ENCODE measurements at regions not wholly inside any gene's neighbourhood (a gene's known extent, or its start where the extent isn't known, plus 50 kb on each side); places are given as distances from the start of the nearest gene placed in this dataset.

DNA sequence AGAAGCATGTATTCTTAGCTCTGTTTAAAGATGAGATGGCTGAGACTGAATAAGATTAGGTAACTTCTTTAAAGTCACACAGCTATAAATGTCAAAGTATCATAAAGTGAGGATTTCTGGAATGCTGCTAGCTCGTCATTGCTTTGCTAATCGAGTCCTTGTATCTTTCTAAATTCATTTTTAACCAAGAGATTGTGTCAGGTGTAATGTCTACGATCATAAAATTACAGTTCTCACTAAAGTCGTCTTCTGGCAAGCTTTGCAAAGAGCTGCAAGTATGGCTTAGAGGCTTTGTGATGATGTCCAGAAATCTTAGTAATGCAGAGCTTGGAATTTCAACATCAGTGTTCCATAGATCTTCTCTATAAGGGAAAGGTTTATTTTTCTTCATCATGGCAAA is 569.8 kb downstream of the LMO4 start:
- TF ChIP-seq, protein P1, sequence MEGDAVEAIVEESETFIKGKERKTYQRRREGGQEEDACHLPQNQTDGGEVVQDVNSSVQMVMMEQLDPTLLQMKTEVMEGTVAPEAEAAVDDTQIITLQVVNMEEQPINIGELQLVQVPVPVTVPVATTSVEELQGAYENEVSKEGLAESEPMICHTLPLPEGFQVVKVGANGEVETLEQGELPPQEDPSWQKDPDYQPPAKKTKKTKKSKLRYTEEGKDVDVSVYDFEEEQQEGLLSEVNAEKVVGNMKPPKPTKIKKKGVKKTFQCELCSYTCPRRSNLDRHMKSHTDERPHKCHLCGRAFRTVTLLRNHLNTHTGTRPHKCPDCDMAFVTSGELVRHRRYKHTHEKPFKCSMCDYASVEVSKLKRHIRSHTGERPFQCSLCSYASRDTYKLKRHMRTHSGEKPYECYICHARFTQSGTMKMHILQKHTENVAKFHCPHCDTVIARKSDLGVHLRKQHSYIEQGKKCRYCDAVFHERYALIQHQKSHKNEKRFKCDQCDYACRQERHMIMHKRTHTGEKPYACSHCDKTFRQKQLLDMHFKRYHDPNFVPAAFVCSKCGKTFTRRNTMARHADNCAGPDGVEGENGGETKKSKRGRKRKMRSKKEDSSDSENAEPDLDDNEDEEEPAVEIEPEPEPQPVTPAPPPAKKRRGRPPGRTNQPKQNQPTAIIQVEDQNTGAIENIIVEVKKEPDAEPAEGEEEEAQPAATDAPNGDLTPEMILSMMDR (IDR thresholded peaks at IDR 0.05 in 4 of 5, conservative IDR thresholded peaks at IDR 0.05 in 1 of 5) = no peak
- TF ChIP-seq POLR2A (IDR thresholded peaks at IDR 0.05) = no peak

Measured in gastrocnemius medialis (tissue), 4 donors.